ENCODE measurements at regions not wholly inside any gene's neighbourhood (a gene's known extent, or its start where the extent isn't known, plus 50 kb on each side); places are given as distances from the start of the nearest gene placed in this dataset.
"Not testable (repeated sequence)": the region's sequence is repeated elsewhere in the genome, so short reads cannot be mapped to it uniquely, and the experiment has no call there.

DNA sequence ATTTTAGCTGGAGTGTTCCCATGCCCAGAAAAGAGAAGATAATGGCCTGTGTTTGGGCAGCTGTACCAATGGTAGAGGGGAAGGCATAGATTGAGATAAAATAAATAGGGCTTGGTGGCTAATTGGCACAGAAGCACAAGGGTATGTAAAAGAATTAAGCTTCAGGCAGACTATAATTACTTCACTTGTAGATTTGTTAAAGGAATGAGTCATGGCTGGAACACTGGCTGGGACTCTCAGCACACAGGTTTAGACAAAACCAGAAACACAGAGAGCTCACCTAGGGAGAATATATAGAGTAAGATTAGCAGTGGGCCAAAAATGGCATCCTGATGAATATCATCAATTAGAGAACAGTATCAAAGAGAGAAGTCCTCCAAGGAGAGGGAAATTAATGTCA is 198.3 kb upstream of the FIGN start:
- H3K4me3 ChIP-seq (ENCODE audit: control insufficient read depth, low read depth, low read length), result no peak overlapping the region
- TF ChIP-seq CTCF (IDR thresholded peaks at IDR 0.05; ENCODE audit: control insufficient read depth, insufficient read depth, low read depth, low read length, missing control alignments), result no peak
- no peak for DNase-seq (ENCODE audit: low read depth)

DNA sequence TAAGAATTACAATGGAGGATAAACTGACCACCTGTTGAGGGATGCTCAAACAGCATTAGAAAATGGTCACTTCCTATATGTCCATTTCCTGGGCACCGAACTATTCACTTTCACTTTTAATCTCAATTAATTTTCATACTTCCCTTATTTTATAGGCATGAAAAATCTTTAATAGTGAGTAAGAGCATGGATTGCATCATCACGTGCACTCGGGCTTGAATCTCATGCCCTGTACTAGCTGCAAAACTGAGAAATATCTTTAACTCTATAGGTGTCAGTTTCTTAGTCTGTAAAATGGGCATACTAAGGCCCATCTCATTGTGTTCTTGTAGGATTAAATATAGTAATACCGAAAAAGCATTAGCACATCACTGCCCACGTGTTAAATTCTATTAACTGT is 183.9 kb upstream of the FIGN start:
- no peak overlapping the region for H3K4me3 ChIP-seq (ENCODE audit: control insufficient read depth, low read depth, low read length)
- no peak for DNase-seq (ENCODE audit: low read depth)
- TF ChIP-seq CTCF (IDR thresholded peaks at IDR 0.05; ENCODE audit: control insufficient read depth, insufficient read depth, low read depth, low read length, missing control alignments), result no peak

DNA sequence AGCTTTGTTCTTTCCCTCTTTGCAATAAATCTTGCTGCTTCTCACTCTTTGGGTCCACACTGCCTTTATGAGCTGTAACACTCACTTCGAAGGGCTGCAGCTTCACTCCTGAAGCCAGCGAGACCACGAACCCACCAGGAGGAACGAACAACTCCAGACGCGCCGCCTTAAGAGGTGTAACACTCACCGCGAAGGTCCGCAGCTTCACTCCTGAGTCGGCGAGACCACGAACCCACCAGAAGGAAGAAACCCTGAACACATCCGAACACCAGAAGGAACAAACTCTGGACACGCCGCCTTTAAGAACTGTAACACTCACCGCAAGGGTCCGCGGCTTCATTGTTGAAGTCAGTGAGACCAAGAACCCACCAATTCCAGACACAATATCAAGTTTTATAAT is 178.7 kb upstream of the FIGN start:
- DNase-seq (ENCODE audit: low read depth); H3K4me3 ChIP-seq (ENCODE audit: control insufficient read depth, low read depth, low read length): not testable (repeated sequence)

- H3K4me3 ChIP-seq (ENCODE audit: control insufficient read depth, low read depth, low read length); DNase-seq (ENCODE audit: low read depth): not testable (repeated sequence)
Measured at GRCh38 chr2:163913532-163913944, 177.7 kb upstream of the FIGN start.

DNA sequence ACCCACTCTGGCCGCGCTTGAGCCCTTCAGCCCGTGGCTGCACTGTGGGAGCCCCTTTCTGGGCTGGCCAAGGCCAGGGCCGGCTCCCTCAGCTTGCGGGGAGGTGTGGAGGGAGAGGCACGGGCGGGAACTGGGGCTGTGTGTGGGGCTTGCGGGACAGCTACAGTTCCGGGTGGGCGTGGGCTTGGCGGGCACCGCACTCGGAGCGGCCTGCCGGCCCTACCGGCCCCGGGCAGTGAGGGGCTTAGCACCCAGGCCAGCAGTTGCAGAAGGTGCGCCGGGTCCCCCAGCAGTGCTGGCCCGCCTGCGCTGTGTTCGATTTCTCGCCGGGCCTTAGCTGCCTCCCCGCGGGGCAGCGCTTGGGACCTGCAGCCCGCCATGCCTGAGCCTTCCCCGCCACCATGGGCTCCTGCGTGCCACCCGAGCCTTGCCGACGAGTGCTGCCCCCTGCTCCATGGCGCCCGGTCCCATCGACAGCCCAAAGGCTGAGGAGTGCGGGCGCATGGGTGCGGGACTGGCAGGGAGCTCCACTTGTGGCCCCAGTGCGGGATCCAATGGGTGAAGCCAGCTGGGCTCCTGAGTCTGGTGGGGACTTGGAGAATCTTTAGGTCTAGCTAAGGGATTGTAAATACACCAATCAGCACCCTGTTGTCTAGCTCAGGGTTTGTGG is 173.7 kb upstream of the FIGN start:
- TF ChIP-seq CTCF (IDR thresholded peaks at IDR 0.05; ENCODE audit: control insufficient read depth, insufficient read depth, low read depth, low read length, missing control alignments), result no peak
- H3K4me3 ChIP-seq (ENCODE audit: control insufficient read depth, low read depth, low read length), result no peak overlapping the region
- no peak for DNase-seq (ENCODE audit: low read depth)

DNA sequence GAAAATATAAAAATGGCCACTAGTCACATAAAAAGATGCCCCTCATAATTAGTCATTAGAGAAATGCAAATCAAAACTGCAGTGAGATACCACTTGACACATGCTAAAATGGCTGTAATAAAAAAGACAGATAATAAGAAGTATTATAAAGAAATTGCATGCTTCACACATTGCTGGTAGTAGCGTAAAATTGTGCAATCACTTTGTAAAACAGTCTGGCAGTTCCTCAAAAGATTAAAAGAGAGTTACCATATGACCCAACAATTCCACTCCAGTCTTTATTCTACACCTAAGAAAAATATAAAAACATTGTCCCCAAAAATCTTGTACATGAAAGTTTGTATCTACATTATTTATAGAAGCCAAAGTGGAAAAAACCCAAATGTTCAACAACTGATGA is 170.6 kb upstream of the FIGN start:
- DNase-seq (ENCODE audit: low read depth), result no peak
- no peak overlapping the region for H3K4me3 ChIP-seq (ENCODE audit: control insufficient read depth, low read depth, low read length)
- no peak for TF ChIP-seq CTCF (IDR thresholded peaks at IDR 0.05; ENCODE audit: control insufficient read depth, insufficient read depth, low read depth, low read length, missing control alignments)

DNA sequence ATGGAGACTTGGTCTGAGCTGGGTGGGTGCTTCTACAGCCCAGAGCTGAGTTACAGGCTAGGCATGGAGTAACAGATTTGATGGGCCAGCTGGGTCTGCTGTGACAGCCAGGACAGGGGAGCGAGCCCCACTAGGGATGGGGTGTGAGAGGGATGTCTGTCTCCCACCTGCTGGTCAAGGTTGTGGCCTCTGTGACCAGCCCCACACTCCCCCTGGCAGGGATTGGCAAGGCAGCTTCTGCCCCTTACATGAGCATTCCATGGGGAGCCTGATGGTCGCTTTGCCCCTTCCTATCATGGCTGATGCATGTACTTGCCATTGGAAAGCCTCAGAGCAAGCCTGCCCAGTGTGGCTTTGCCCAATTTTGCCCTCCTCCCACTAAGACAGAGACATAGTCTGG is 162.0 kb upstream of the FIGN start:
- DNase-seq (ENCODE audit: low read depth), result no peak
- H3K4me3 ChIP-seq (ENCODE audit: control insufficient read depth, low read depth, low read length), result no peak overlapping the region
- TF ChIP-seq CTCF (IDR thresholded peaks at IDR 0.05; ENCODE audit: control insufficient read depth, insufficient read depth, low read depth, low read length, missing control alignments), result no peak

- H3K4me3 ChIP-seq (ENCODE audit: control insufficient read depth, low read depth, low read length); DNase-seq (ENCODE audit: low read depth): not testable (repeated sequence)
Measured at GRCh38 chr2:163893444-163893843, 157.6 kb upstream of the FIGN start.
